ENCODE measurements at regions not wholly inside any gene's neighbourhood (a gene's known extent, or its start where the extent isn't known, plus 50 kb on each side); places are given as distances from the start of the nearest gene placed in this dataset.

GRCh38 chr2:187210726-187211125 is 237.3 kb downstream of the CALCRL start:
- H3K27ac ChIP-seq (ENCODE audit: low read depth): no peak overlapping the region
- TF ChIP-seq NANOG (IDR thresholded peaks at IDR 0.05; ENCODE audit: borderline replicate concordance): no peak
- no peak for TF ChIP-seq EZH2 (IDR thresholded peaks at IDR 0.05; ENCODE audit: low read depth, unreplicated experiment)
- TF ChIP-seq POLR2AphosphoS5 (IDR thresholded peaks at IDR 0.05; ENCODE audit: low read depth): no peak
- TF ChIP-seq ZNF462 (CRISPR knock-in tag; IDR thresholded peaks at IDR 0.05): no peak
- no peak for TF ChIP-seq CTCF (conservative IDR thresholded peaks at IDR 0.05; ENCODE audit: low read depth in 2 of 2)
- no peak for TF ChIP-seq REST (IDR thresholded peaks at IDR 0.05; ENCODE audit: unreplicated experiment)
- TF ChIP-seq ZNF331 (CRISPR knock-in tag; IDR thresholded peaks at IDR 0.05; ENCODE audit: low read depth): no peak
- no peak for TF ChIP-seq ETS1 (IDR thresholded peaks at IDR 0.05)
- no peak for TF ChIP-seq EZH2phosphoT487 (IDR thresholded peaks at IDR 0.05; ENCODE audit: unreplicated experiment)
- no peak for TF ChIP-seq STAT1 (IDR thresholded peaks at IDR 0.05; ENCODE audit: unreplicated experiment)
- no peak for TF ChIP-seq CREB1 (CRISPR knock-in tag; IDR thresholded peaks at IDR 0.05; ENCODE audit: low read depth)
- no peak for TF ChIP-seq ZNF114 (CRISPR knock-in tag; IDR thresholded peaks at IDR 0.05)
- no peak for TF ChIP-seq JUNB (IDR thresholded peaks at IDR 0.05; ENCODE audit: unreplicated experiment)
- Mint-ChIP-seq H3K27me3 (ENCODE audit: insufficient read depth, low read depth, poor library complexity) (peaks cover 4% of the 10 kb centered on the region), H3K4me1 (peaks cover 10% of the 10 kb centered on the region), H3K4me3 (no peak overlapping the region), H3K36me3 (ENCODE audit: low read depth) (peaks cover 14% of the 10 kb centered on the region; the same call in 2 of the 3 replicates), H3K27ac (0 out of 2 replicates have a peak overlapping the region, but pooled peaks have one; percentile 20), H3K9me3 (peaks cover 14% of the 10 kb centered on the region)
- H3F3A ChIP-seq (replicated peaks; ENCODE audit: low read depth): no peaks in the 10 kb centered on the region
- no peaks in the 10 kb centered on the region for H3K27me3 ChIP-seq (ENCODE audit: insufficient read depth)
- H3K79me2 ChIP-seq (replicated peaks; ENCODE audit: insufficient read depth): no peaks in the 10 kb centered on the region
- DNase-seq (ENCODE audit: low spot score): no peak
- peak overlapping the region; percentile 58; the same call in 1 of the 2 replicates for H2AFZ ChIP-seq
- H3K4me2 ChIP-seq: no peak overlapping the region
- no peaks in the 10 kb centered on the region for H4K20me1 ChIP-seq (replicated peaks; ENCODE audit: insufficient read depth)
- no peaks in the 10 kb centered on the region for H3K36me3 ChIP-seq (ENCODE audit: insufficient read depth)
- peaks cover 7% of the 10 kb centered on the region; the same call in 1 of the 2 replicates for H3K4me1 ChIP-seq (ENCODE audit: insufficient read depth)
- H3K9me2 ChIP-seq (ENCODE audit: insufficient read depth): peaks cover 17% of the 10 kb centered on the region
- ATAC-seq: no peak
- no peak overlapping the region for H3K4me3 ChIP-seq

All from GM23338 (cell line).